ENCODE measurements at regions not wholly inside any gene's neighbourhood (a gene's known extent, or its start where the extent isn't known, plus 50 kb on each side); places are given as distances from the start of the nearest gene placed in this dataset.

- DNase-seq (ENCODE audit: low read depth) = peak; percentile 40
- H3K4me3 ChIP-seq (ENCODE audit: low read depth, low read length) = no peak overlapping the region
- TF ChIP-seq POLR2A (IDR thresholded peaks at IDR 0.05; ENCODE audit: extremely low read depth, insufficient read length) (no peak), CTCF (IDR thresholded peaks at IDR 0.05; ENCODE audit: low read depth, low read length) (no peak), MAX (IDR thresholded peaks at IDR 0.05; ENCODE audit: low read depth, low read length) (no peak), MYC (IDR thresholded peaks at IDR 0.05; ENCODE audit: low read depth, low read length) (no peak)
These were observed 356.5 kb upstream of the KLF6 start for GRCh38 chr10:4141471-4141870.

GRCh38 chr10:4138146-4138721, 353.2 kb upstream of the KLF6 start:
- TF ChIP-seq MAX (IDR thresholded peaks at IDR 0.05; ENCODE audit: low read depth, low read length) (no peak), CTCF (IDR thresholded peaks at IDR 0.05; ENCODE audit: low read depth, low read length) (no peak), POLR2A (IDR thresholded peaks at IDR 0.05; ENCODE audit: extremely low read depth, insufficient read length) (no peak), MYC (IDR thresholded peaks at IDR 0.05; ENCODE audit: low read depth, low read length) (no peak)
- no peak for DNase-seq (ENCODE audit: low read depth)

GRCh38 chr10:4137299-4137698, 352.3 kb upstream of the KLF6 start:
- no peak for DNase-seq (ENCODE audit: low read depth)
- H3K4me3 ChIP-seq (ENCODE audit: low read depth, low read length) = no peak overlapping the region
- no peak for TF ChIP-seq POLR2A (IDR thresholded peaks at IDR 0.05; ENCODE audit: extremely low read depth, insufficient read length)
- TF ChIP-seq CTCF (IDR thresholded peaks at IDR 0.05; ENCODE audit: low read depth, low read length) = no peak
- TF ChIP-seq MYC (IDR thresholded peaks at IDR 0.05; ENCODE audit: low read depth, low read length) = no peak
- TF ChIP-seq MAX (IDR thresholded peaks at IDR 0.05; ENCODE audit: low read depth, low read length) = no peak

More at GRCh38 chr10:4138146-4138721, 353.2 kb upstream of the KLF6 start:
- no peak overlapping the region for H3K4me3 ChIP-seq (ENCODE audit: low read depth, low read length)

- TF ChIP-seq POLR2A (IDR thresholded peaks at IDR 0.05; ENCODE audit: extremely low read depth, insufficient read length) = no peak
- TF ChIP-seq CTCF (IDR thresholded peaks at IDR 0.05; ENCODE audit: low read depth, low read length) = no peak
- no peak for TF ChIP-seq MYC (IDR thresholded peaks at IDR 0.05; ENCODE audit: low read depth, low read length)
- TF ChIP-seq MAX (IDR thresholded peaks at IDR 0.05; ENCODE audit: low read depth, low read length) = no peak
- no peak overlapping the region for H3K4me3 ChIP-seq (ENCODE audit: low read depth, low read length)
- peak; percentile 44 for DNase-seq (ENCODE audit: low read depth)
These were observed 351.1 kb upstream of the KLF6 start for GRCh38 chr10:4136121-4136520.

- no peak overlapping the region for H3K4me3 ChIP-seq (ENCODE audit: low read depth, low read length)
These were observed 347.2 kb upstream of the KLF6 start for GRCh38 chr10:4132216-4132556.

More at GRCh38 chr10:4132216-4132556, 347.2 kb upstream of the KLF6 start:
- DNase-seq (ENCODE audit: low read depth) = no peak
- TF ChIP-seq CTCF (IDR thresholded peaks at IDR 0.05; ENCODE audit: low read depth, low read length) (no peak), MAX (IDR thresholded peaks at IDR 0.05; ENCODE audit: low read depth, low read length) (no peak)

All from NB4 (cell line).